ENCODE measurements at regions not wholly inside any gene's neighbourhood (a gene's known extent, or its start where the extent isn't known, plus 50 kb on each side); places are given as distances from the start of the nearest gene placed in this dataset.

- TF ChIP-seq SAFB2 (CRISPR knock-in tag; IDR thresholded peaks at IDR 0.05; ENCODE audit: borderline replicate concordance, low read depth) (no peak), TCF7L2 (IDR thresholded peaks at IDR 0.05; ENCODE audit: low read depth, low read length) (no peak), FOXJ3 (CRISPR knock-in tag; IDR thresholded peaks at IDR 0.05; ENCODE audit: borderline replicate concordance) (no peak), MXI1 (IDR thresholded peaks at IDR 0.05; ENCODE audit: borderline replicate concordance, low read depth, low read length) (no peak), JUND (CRISPR knock-in tag; IDR thresholded peaks at IDR 0.05) (no peak), CTCF (CRISPR knock-in tag; IDR thresholded peaks at IDR 0.05) (no peak), EZH2 (conservative IDR thresholded peaks at IDR 0.05; ENCODE audit: low read depth, low read length) (no peak), ZNF773 (CRISPR knock-in tag; IDR thresholded peaks at IDR 0.05; ENCODE audit: borderline replicate concordance) (no peak), SRSF9 (IDR thresholded peaks at IDR 0.05; ENCODE audit: borderline replicate concordance, insufficient read depth, low read depth, low read length, poor library complexity, severe bottlenecking) (no peak)
Observed at GRCh38 chr12:24711056-24712008, 237.6 kb downstream of the BCAT1 start.

Measured in HepG2 (cell line).